Skeletal muscle satellite cell (primary cell): ENCODE measurements at regions not wholly inside any gene's neighbourhood (a gene's known extent, or its start where the extent isn't known, plus 50 kb on each side); places are given as distances from the start of the nearest gene placed in this dataset.
A peak's percentile ranks its signal among the peaks of the same experiment; 100 is the strongest.

Experiments used
- H3K27me3 ChIP-seq: 2 replicates; pipeline ENCODE4 v1.7.0; 2013; ENCODE audit warnings: low read length; ENCODE audit not compliant: control insufficient read depth, insufficient read depth
- H3K36me3 ChIP-seq: 2 replicates; pipeline ENCODE4 v1.7.0; 2013; ENCODE audit warnings: mild to moderate bottlenecking, control low read depth, low read length; ENCODE audit not compliant: insufficient read depth
- H3K4me1 ChIP-seq: 2 replicates; pipeline ENCODE4 v1.7.0; 2013; ENCODE audit warnings: low read length; ENCODE audit not compliant: control insufficient read depth, insufficient read depth
- H3K4me2 ChIP-seq: 2 replicates; pipeline ENCODE4 v1.7.0; 2013; ENCODE audit warnings: mild to moderate bottlenecking, low read length
- H3K4me3 ChIP-seq: 2 replicates; pipeline ENCODE4 v1.7.0; 2013; ENCODE audit warnings: low read length
- H3K9ac ChIP-seq: 2 replicates; pipeline ENCODE4 v1.7.0; 2013; ENCODE audit warnings: mild to moderate bottlenecking, low read depth, low read length, moderate library complexity
- H3K9me3 ChIP-seq: replicated peaks from 2 replicates; pipeline ENCODE4 v1.7.0; 2013; ENCODE audit warnings: mild to moderate bottlenecking, control low read depth, low read length

GRCh38 chr2:163324677-163325076 is 411.1 kb downstream of the FIGN start:
- no peaks in the 10 kb centered on the region for H3K27me3 ChIP-seq
- no peak overlapping the region for H3K4me3 ChIP-seq
- H3K36me3 ChIP-seq = no peaks in the 10 kb centered on the region
- no peaks in the 10 kb centered on the region for H3K4me1 ChIP-seq
- H3K9me3 ChIP-seq = no peaks in the 10 kb centered on the region
- H3K4me2 ChIP-seq = no peak overlapping the region
- H3K9ac ChIP-seq = no peak overlapping the region

GRCh38 chr2:163319006-163319405 is 416.8 kb downstream of the FIGN start:
- Histone ChIP-seq H3K9ac (no peak overlapping the region), H3K4me1 (no peaks in the 10 kb centered on the region), H3K27me3 (no peaks in the 10 kb centered on the region), H3K36me3 (no peaks in the 10 kb centered on the region), H3K4me2 (no peak overlapping the region), H3K4me3 (no peak overlapping the region), H3K9me3 (no peaks in the 10 kb centered on the region)

- Histone ChIP-seq H3K36me3 (no peaks in the 10 kb centered on the region), H3K27me3 (no peaks in the 10 kb centered on the region), H3K9me3 (no peaks in the 10 kb centered on the region), H3K4me3 (no peak overlapping the region), H3K4me1 (no peaks in the 10 kb centered on the region), H3K9ac (no peak overlapping the region), H3K4me2 (no peak overlapping the region)
These were observed 421.1 kb downstream of the FIGN start for GRCh38 chr2:163314712-163315111.

- H3K4me3 ChIP-seq = no peak overlapping the region
- no peak overlapping the region for H3K4me2 ChIP-seq
- no peaks in the 10 kb centered on the region for H3K36me3 ChIP-seq
- H3K9me3 ChIP-seq = no peaks in the 10 kb centered on the region
- no peaks in the 10 kb centered on the region for H3K4me1 ChIP-seq
- no peak overlapping the region for H3K9ac ChIP-seq
- no peaks in the 10 kb centered on the region for H3K27me3 ChIP-seq
These were observed 423.1 kb downstream of the FIGN start for GRCh38 chr2:163312713-163313112.

DNA sequence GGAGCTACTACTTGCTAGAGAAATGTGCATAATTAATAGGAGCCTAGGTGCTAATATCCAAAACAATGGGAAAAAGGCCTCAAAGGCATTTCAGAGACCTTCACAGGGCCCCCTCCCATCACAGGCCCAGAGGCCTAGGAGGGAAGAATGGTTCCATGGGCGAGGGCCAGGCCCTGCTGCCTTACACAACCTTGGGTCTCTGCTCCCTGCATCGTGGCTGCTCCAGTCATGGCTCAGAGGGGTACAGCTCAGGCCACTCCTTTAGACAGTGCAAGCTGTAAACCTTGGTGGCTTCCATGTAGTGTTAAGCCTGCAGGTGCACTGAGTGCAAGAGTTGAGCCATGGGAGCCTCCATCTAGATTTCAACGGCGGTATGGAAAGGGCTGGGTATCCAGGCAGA is 429.2 kb downstream of the FIGN start:
- Histone ChIP-seq H3K4me1 (no peaks in the 10 kb centered on the region), H3K9ac (no peak overlapping the region), H3K9me3 (no peaks in the 10 kb centered on the region), H3K27me3 (no peaks in the 10 kb centered on the region), H3K4me2 (no peak overlapping the region), H3K4me3 (no peak overlapping the region), H3K36me3 (no peaks in the 10 kb centered on the region)

DNA sequence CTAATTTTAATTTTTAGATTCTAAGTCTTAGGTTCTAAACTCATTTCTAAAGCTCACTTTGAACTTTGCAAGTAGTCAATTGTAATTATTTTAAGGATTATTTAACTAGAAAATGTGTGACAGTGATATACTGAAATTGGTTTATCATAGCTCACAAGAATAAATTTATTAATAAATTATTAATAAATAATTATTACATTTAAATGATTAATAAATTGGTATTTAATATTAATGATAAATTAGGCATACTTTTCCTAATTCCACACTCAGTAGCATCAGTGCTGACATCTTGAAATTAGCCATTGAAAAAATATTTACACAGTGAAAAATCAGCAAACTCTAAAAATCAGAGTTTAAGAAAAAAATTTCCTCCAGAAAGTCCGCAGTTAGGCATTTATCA is 433.7 kb downstream of the FIGN start:
- Histone ChIP-seq H3K9ac (no peak overlapping the region), H3K4me1 (no peaks in the 10 kb centered on the region), H3K4me2 (no peak overlapping the region), H3K9me3 (no peaks in the 10 kb centered on the region), H3K36me3 (no peaks in the 10 kb centered on the region), H3K4me3 (no peak overlapping the region), H3K27me3 (no peaks in the 10 kb centered on the region)

DNA sequence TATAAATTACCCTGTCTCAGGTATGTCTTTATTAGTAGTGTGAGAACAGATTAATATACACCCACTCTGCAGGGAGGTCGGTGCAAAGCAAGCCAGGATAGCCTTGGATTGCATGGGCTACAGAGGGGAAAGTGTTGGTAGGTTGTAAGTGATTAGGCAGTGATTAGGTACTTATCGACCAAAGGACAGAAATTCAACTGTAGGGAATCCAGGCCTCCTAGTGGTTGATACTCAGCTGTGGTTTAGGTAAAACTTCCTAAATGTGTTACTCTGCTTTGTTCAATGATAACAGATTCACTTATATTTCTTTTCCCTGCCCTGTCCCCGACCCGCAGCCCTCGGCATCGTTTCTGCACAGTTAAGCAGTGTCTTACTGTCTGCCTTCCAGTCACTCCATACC is 444.0 kb downstream of the FIGN start:
- Histone ChIP-seq H3K9ac (no peak overlapping the region), H3K9me3 (no peaks in the 10 kb centered on the region), H3K4me3 (no peak overlapping the region), H3K36me3 (no peaks in the 10 kb centered on the region), H3K4me1 (no peaks in the 10 kb centered on the region), H3K4me2 (no peak overlapping the region), H3K27me3 (no peaks in the 10 kb centered on the region)

DNA sequence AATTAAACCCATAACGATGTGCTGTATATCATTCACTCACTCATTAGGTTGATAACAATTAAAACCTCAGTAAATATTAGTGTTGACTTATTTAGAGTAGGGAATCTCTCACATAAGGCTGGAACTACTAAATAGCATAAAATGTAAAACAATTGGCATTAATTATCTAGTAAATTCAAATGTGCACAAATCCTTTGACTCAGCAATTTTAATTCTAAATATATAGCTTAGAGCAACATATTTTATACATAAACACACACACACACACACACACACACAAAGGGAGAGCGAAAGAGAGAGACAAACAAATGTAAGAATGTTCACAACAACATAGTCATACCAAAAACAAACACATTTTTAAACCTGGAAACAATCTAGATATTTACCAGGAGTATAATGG is 443.1 kb upstream of the KCNH7 start:
- Histone ChIP-seq H3K4me3 (no peak overlapping the region), H3K27me3 (no peaks in the 10 kb centered on the region), H3K9me3 (no peaks in the 10 kb centered on the region), H3K9ac (no peak overlapping the region), H3K4me2 (no peak overlapping the region), H3K4me1 (no peaks in the 10 kb centered on the region), H3K36me3 (no peaks in the 10 kb centered on the region)

- Histone ChIP-seq H3K9ac (no peak overlapping the region), H3K4me3 (no peak overlapping the region), H3K4me2 (no peak overlapping the region), H3K9me3 (peaks cover 6% of the 10 kb centered on the region), H3K27me3 (no peaks in the 10 kb centered on the region), H3K36me3 (no peaks in the 10 kb centered on the region), H3K4me1 (peaks cover 13% of the 10 kb centered on the region)
These were observed 430.9 kb upstream of the KCNH7 start for GRCh38 chr2:163269374-163270021.

GRCh38 chr2:163266772-163267171 is 428.2 kb upstream of the KCNH7 start:
- no peak overlapping the region for H3K4me3 ChIP-seq
- H3K9ac ChIP-seq = no peak overlapping the region
- no peaks in the 10 kb centered on the region for H3K36me3 ChIP-seq
- H3K4me1 ChIP-seq = peaks cover 18% of the 10 kb centered on the region
- H3K9me3 ChIP-seq = no peaks in the 10 kb centered on the region
- H3K27me3 ChIP-seq = no peaks in the 10 kb centered on the region
- H3K4me2 ChIP-seq = peak overlapping the region; percentile 9

GRCh38 chr2:163265562-163265961 is 427.0 kb upstream of the KCNH7 start:
- Histone ChIP-seq H3K27me3 (no peaks in the 10 kb centered on the region), H3K4me2 (no peak overlapping the region), H3K4me1 (peaks cover 18% of the 10 kb centered on the region), H3K9me3 (no peaks in the 10 kb centered on the region), H3K9ac (no peak overlapping the region), H3K4me3 (no peak overlapping the region), H3K36me3 (no peaks in the 10 kb centered on the region)

DNA sequence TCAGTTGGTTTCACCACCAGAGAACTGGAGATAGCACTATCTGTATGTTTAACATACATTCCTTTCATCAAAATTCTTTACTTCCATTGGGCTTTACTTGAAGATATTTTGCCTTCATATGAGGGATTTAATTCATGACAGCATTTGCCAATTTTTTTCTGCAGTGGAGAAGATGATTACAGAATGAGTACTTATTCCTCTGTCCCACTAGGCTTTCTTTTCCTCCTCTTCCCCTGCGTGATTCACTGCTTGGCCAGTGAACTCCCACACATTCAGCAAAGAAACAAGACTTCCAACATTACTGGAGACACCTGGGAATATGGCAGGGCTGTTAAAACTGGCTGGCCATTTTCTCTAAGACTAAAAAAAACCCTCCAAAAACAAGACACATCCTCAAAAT is 425.8 kb upstream of the KCNH7 start:
- H3K4me2 ChIP-seq = no peak overlapping the region

More for the DNA sequence above, 425.8 kb upstream of the KCNH7 start:
- H3K36me3 ChIP-seq = no peaks in the 10 kb centered on the region
- peaks cover 18% of the 10 kb centered on the region for H3K4me1 ChIP-seq
- H3K27me3 ChIP-seq = no peaks in the 10 kb centered on the region
- H3K9me3 ChIP-seq = no peaks in the 10 kb centered on the region
- no peak overlapping the region for H3K4me3 ChIP-seq
- H3K9ac ChIP-seq = no peak overlapping the region
